Spleen (tissue), 7 donors: ENCODE measurements at regions not wholly inside any gene's neighbourhood (a gene's known extent, or its start where the extent isn't known, plus 50 kb on each side); places are given as distances from the start of the nearest gene placed in this dataset.

Experiments used
- POLR2AphosphoS5 ChIP-seq, 3 donors: sonication (generic); formaldehyde crosslinking; IDR thresholded peaks; one replicate each; pipeline ENCODE4 v1.5.1; 2017; ENCODE audit warnings: antibody characterized with exemption in 3 of 3
- TF ChIP-seq, protein P1 (sequence below), 11 experiments: fragments of 200-600 bp in 7 of 11; fragments of 450-650 bp in 4 of 11; sonication (generic) in 4 of 11; IDR thresholded peaks in 8 of 11; conservative IDR thresholded peaks in 3 of 11; 1 replicate in 7 of 11; 2 replicates in 4 of 11; pipeline versions ENCODE4 v1.4.0 to v1.8.0; 2016 to 2021; ENCODE audit warnings: antibody characterized with exemption in 11 of 11, inconsistent platforms in 4 of 11, mild to moderate bottlenecking in 1 of 11
- donor health status: DM: no; HTN: no; CAD: no; lungs with moderate emphysema.
- donor health status: DM: no; HTN: no; CAD: no.
- donor health status: DM: no; HTN: no; CAD: no.

DNA sequence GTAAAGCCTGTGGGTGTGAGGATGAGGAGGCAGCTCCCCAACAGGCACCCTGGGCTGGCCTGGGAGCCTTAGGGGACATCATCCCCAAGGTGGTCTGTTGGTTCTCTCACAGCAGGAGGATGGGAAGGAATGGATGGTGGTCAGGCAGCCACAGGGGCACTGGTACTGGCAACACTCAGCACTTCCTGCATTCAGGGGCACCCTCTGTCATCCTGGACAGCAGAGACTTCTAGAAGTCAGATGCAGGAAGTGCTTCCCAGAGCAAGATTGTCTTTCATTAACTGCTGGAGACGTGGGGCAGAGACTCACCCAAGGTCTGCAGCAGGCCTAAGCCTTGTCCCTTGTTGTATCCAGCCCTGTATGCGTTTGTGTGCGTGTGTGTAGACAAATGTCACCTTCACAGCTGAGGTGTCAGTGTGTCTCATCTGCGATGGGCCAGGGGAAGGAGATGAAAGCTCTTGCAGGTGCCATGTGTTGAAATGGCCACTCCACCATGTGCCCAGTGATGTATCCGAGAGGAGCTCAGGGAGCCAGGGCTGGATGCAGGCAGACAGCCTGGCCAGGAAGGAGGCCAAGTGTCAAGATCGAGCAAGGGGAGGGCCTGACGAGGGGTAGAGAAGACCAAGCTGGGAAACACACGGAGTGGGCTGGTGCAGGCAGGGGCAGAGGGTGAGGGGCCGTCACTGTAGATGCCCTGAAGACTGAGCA is 85.1 kb downstream of the PITPNM2 start:
- TF ChIP-seq, protein P1, sequence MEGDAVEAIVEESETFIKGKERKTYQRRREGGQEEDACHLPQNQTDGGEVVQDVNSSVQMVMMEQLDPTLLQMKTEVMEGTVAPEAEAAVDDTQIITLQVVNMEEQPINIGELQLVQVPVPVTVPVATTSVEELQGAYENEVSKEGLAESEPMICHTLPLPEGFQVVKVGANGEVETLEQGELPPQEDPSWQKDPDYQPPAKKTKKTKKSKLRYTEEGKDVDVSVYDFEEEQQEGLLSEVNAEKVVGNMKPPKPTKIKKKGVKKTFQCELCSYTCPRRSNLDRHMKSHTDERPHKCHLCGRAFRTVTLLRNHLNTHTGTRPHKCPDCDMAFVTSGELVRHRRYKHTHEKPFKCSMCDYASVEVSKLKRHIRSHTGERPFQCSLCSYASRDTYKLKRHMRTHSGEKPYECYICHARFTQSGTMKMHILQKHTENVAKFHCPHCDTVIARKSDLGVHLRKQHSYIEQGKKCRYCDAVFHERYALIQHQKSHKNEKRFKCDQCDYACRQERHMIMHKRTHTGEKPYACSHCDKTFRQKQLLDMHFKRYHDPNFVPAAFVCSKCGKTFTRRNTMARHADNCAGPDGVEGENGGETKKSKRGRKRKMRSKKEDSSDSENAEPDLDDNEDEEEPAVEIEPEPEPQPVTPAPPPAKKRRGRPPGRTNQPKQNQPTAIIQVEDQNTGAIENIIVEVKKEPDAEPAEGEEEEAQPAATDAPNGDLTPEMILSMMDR (IDR thresholded peaks at IDR 0.05 in 8 of 11, conservative IDR thresholded peaks at IDR 0.05 in 3 of 11): no peak
- TF ChIP-seq POLR2AphosphoS5 (IDR thresholded peaks at IDR 0.05): no peak
